Fibroblast of lung (primary cell): ENCODE measurements at regions not wholly inside any gene's neighbourhood (a gene's known extent, or its start where the extent isn't known, plus 50 kb on each side); places are given as distances from the start of the nearest gene placed in this dataset.

Experiments used
- EZH2 ChIP-seq: IDR thresholded peaks from 2 replicates; pipeline ENCODE4 v1.5.1; 2012; ENCODE audit warnings: low read length, control low read depth, mild to moderate bottlenecking; ENCODE audit errors: missing control alignments
- TF ChIP-seq, protein P1 (sequence below), 2 donors: IDR thresholded peaks in 1 of 2; conservative IDR thresholded peaks in 1 of 2; 1 replicate in 1 of 2; 2 replicates in 1 of 2; pipeline ENCODE4 v1.5.1; 2011 to 2012; ENCODE audit warnings: low read length in 2 of 2, control low read depth in 1 of 2, inconsistent platforms in 1 of 2, low read depth in 1 of 2, mild to moderate bottlenecking in 1 of 2

DNA sequence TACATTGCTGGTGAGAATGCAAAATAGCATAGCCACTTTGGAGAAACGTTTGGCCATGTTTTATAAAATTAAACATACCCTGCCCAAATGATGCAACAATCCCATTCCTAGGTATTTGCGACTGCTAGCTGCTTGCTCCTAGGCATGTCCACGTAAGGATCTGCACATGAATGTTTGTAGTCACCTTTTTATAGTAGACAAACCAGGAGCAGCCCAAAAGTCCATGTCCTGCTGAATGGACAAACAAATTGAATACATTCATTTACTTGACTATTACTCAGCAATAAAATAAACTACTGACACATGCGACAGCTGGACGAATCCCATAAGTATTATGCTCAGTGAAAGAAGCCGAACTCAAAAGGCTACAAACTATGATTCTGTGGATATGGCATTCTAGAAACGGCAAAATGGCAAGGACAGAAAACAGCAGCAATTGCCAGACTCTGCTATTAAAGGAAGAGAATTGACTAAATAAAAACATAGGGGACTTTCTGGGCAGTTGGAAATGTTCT, 161.9 kb upstream of the GALNT2 start:
- TF ChIP-seq, protein P1, sequence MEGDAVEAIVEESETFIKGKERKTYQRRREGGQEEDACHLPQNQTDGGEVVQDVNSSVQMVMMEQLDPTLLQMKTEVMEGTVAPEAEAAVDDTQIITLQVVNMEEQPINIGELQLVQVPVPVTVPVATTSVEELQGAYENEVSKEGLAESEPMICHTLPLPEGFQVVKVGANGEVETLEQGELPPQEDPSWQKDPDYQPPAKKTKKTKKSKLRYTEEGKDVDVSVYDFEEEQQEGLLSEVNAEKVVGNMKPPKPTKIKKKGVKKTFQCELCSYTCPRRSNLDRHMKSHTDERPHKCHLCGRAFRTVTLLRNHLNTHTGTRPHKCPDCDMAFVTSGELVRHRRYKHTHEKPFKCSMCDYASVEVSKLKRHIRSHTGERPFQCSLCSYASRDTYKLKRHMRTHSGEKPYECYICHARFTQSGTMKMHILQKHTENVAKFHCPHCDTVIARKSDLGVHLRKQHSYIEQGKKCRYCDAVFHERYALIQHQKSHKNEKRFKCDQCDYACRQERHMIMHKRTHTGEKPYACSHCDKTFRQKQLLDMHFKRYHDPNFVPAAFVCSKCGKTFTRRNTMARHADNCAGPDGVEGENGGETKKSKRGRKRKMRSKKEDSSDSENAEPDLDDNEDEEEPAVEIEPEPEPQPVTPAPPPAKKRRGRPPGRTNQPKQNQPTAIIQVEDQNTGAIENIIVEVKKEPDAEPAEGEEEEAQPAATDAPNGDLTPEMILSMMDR (conservative IDR thresholded peaks at IDR 0.05 in 1 of 2, IDR thresholded peaks at IDR 0.05 in 1 of 2; ENCODE audit: low read depth in 1 of 2, low read length in 2 of 2) = no peak
- no peak for TF ChIP-seq EZH2
